HFF-Myc (cell line): ENCODE measurements at regions not wholly inside any gene's neighbourhood (a gene's known extent, or its start where the extent isn't known, plus 50 kb on each side); places are given as distances from the start of the nearest gene placed in this dataset.

Source experiments
- DNase-seq: peaks from one replicate; pipeline ENCODE4 v3.0.0-alpha.2; 2011; ENCODE audit warnings: low read depth; ENCODE audit errors: extremely low read depth
- H3K4me3 ChIP-seq: replicated peaks from 2 replicates; pipeline ENCODE4 v1.5.1; 2011; ENCODE audit warnings: low read depth, mild to moderate bottlenecking, control low read depth, low read length
- TF ChIP-seq, protein P1 (sequence below): IDR thresholded peaks from 2 replicates; pipeline ENCODE4 v1.5.1; 2012; ENCODE audit warnings: mild to moderate bottlenecking, low read depth, low read length, control low read depth; ENCODE audit errors: missing control alignments

GRCh38 chr5:30069441-30070263 lies 1123.8 kb upstream of the CDH6 start:
- no peak overlapping the region for H3K4me3 ChIP-seq
- TF ChIP-seq, protein P1, sequence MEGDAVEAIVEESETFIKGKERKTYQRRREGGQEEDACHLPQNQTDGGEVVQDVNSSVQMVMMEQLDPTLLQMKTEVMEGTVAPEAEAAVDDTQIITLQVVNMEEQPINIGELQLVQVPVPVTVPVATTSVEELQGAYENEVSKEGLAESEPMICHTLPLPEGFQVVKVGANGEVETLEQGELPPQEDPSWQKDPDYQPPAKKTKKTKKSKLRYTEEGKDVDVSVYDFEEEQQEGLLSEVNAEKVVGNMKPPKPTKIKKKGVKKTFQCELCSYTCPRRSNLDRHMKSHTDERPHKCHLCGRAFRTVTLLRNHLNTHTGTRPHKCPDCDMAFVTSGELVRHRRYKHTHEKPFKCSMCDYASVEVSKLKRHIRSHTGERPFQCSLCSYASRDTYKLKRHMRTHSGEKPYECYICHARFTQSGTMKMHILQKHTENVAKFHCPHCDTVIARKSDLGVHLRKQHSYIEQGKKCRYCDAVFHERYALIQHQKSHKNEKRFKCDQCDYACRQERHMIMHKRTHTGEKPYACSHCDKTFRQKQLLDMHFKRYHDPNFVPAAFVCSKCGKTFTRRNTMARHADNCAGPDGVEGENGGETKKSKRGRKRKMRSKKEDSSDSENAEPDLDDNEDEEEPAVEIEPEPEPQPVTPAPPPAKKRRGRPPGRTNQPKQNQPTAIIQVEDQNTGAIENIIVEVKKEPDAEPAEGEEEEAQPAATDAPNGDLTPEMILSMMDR, result no peak
- no peak for DNase-seq

- DNase-seq, result no peak
- no peak overlapping the region for H3K4me3 ChIP-seq
- TF ChIP-seq, protein P1, result no peak
Observed at GRCh38 chr5:30063503-30063902, 1130.0 kb upstream of the CDH6 start.

- H3K4me3 ChIP-seq, result no peak overlapping the region
- TF ChIP-seq, protein P1, result no peak
- no peak for DNase-seq
Observed at GRCh38 chr5:30051976-30052375, 1141.5 kb upstream of the CDH6 start.

GRCh38 chr5:30050056-30050815 lies 1143.2 kb upstream of the CDH6 start:
- TF ChIP-seq, protein P1, result no peak
- H3K4me3 ChIP-seq, result no peak overlapping the region
- no peak for DNase-seq

DNA sequence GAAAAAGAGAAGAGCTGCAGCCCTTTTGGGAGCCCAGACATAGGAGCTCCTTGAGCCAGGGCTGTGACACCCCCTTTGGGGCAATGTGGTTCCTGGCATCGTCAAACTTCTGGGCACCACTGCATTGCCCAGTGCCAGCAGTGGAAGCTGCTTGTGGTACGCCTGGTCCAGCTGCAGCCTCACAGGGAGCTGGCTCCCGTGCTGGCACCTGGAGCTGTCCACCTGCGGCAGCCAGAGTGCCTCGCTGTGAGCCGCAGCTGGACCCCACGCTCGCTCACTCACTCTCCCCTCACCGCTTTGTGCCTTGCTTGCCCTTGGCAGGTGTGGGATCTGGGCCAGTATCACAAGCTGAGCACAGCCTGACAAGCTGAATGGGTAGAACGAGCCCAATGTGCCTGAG lies 1150.8 kb upstream of the CDH6 start:
- TF ChIP-seq, protein P1, result no peak

DNA sequence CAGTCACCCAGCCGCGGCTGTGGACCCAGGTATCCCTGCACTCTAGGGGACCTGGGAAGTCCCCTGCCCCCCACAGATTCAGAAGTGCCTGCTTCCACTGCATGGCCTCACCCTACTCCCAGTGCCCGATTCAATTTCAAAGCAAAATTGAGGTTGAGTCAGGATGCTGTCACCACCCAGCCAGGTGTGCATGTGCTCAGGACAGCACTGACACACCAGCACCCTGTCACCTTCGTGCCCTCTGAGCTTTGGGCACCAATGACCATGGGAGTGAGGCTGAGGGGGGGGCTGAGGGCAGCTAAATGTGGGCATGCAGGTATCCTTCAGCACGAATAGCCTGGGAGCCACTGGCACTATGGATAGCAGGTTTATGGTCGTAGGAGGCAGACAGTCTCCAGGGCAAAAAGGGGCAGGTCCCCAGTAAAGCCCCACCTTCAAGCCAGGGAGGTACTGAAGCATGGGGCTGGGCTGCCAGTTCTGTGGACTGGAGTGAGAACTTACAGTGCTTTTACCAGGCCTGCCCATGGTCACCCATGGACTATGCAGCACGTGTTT lies 1151.6 kb upstream of the CDH6 start:
- H3K4me3 ChIP-seq, result no peak overlapping the region
- TF ChIP-seq, protein P1, result no peak
- DNase-seq, result no peak

More for the DNA sequence above, 1150.8 kb upstream of the CDH6 start:
- no peak for DNase-seq
- H3K4me3 ChIP-seq, result no peak overlapping the region
